GM21576 (cell line): ENCODE measurements at regions not wholly inside any gene's neighbourhood (a gene's known extent, or its start where the extent isn't known, plus 50 kb on each side); places are given as distances from the start of the nearest gene placed in this dataset.

Source experiments
- ATAC-seq: cut with Tn5 transposase; IDR thresholded peaks from one replicate; pipeline ENCODE4 v1.9.1; 2021; ENCODE audit warnings: mild to moderate bottlenecking, moderate library complexity; ENCODE audit not compliant: unreplicated experiment

GRCh38 chr9:71218774-71219173 lies 97.4 kb upstream of the TRPM3 start:
- ATAC-seq = no peak

- ATAC-seq = no peak
These were observed 92.2 kb upstream of the TRPM3 start for GRCh38 chr9:71213633-71214032.

- ATAC-seq = no peak
These were observed 88.9 kb upstream of the TRPM3 start for GRCh38 chr9:71210326-71210725.

GRCh38 chr9:71209890-71210289 lies 88.5 kb upstream of the TRPM3 start:
- no peak for ATAC-seq

GRCh38 chr9:71202931-71203330 lies 81.5 kb upstream of the TRPM3 start:
- ATAC-seq = no peak

GRCh38 chr9:71191708-71192107 lies 70.3 kb upstream of the TRPM3 start:
- no peak for ATAC-seq

GRCh38 chr9:71183251-71183650 lies 61.8 kb upstream of the TRPM3 start:
- no peak for ATAC-seq

- ATAC-seq = no peak
These were observed 57.8 kb upstream of the TRPM3 start for GRCh38 chr9:71179183-71179582.

- ATAC-seq = no peak
These were observed 56.5 kb upstream of the TRPM3 start for GRCh38 chr9:71177901-71178300.

GRCh38 chr9:71171517-71171916 lies 50.1 kb upstream of the TRPM3 start:
- no peak for ATAC-seq
